Endometrium (tissue), 2 donors: ENCODE measurements at regions not wholly inside any gene's neighbourhood (a gene's known extent, or its start where the extent isn't known, plus 50 kb on each side); places are given as distances from the start of the nearest gene placed in this dataset.
"Not testable (repeated sequence)": the region's sequence is repeated elsewhere in the genome, so short reads cannot be mapped to it uniquely, and the experiment has no call there.

Experiments
- FAIRE-seq: peaks from 2 replicates; lab custom pipeline; 2012; peaks lifted over from hg19 to GRCh38; lab: Jason Lieb, UNC
- donor health status: control.
- donor health status: control.

DNA sequence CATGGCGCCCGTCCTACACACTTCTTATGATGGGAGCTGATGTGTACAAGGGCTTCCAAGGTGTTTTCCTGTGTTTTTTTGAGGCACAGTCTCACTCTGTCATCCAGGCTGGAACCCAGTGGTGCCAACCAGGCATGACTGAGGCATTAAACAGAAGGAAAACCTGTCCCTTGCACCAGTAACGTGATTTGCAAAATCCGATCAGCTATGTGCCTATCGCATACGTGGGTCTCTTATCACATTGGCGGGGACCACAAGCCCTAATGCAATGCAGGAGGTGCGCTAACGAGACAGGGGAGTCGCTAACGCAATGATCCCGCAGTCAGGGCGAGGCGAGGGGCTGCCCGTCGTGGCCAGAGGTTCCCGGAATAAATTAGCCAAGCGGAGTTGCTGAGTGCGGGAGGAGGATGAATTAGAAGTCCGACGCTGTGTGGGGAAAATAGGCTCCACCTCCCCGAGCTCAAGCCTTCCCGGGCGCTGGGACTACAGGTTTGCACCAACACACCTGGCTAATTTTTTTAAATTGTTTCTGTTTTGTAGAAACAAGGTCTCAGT lies 162.7 kb downstream of the SHOX start:
- FAIRE-seq: no peak

- FAIRE-seq: no peak
Measured at GRCh38 chrX:791479-792034, 161.0 kb downstream of the SHOX start.

DNA sequence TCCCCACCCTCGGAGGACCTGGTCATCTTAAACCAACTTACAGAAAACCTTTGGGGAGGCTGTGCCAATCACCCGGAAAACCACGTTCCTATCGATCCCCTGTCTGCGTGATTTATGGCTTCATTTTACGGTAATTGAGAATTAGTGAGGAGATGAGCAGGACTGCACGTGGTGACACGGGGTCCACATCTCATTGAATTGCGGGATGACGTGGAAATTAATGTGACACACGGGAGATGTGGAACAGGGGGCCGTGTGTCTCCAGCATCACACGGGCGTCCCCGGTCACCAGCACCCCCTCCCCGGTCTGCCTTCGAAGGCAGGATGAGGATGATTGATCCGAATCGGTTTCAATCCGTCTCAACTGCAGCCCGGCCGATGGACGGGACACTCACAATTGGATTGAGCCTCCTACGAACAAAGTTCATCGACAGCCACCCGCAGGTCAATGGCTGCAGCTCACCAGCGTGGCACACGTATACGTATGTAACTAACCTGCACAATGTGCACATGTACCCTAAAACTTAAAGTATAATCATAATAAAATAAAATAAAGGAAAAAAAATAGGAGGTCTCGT lies 160.3 kb downstream of the SHOX start:
- no peak for FAIRE-seq

- FAIRE-seq: no peak
Measured at GRCh38 chrX:790041-790506, 159.5 kb downstream of the SHOX start.

- no peak for FAIRE-seq
Measured at GRCh38 chrX:789096-789495, 158.5 kb downstream of the SHOX start.

- FAIRE-seq: no peak
Measured at GRCh38 chrX:786441-786881, 155.9 kb downstream of the SHOX start.

GRCh38 chrX:784829-785228 lies 154.2 kb downstream of the SHOX start:
- no peak for FAIRE-seq

DNA sequence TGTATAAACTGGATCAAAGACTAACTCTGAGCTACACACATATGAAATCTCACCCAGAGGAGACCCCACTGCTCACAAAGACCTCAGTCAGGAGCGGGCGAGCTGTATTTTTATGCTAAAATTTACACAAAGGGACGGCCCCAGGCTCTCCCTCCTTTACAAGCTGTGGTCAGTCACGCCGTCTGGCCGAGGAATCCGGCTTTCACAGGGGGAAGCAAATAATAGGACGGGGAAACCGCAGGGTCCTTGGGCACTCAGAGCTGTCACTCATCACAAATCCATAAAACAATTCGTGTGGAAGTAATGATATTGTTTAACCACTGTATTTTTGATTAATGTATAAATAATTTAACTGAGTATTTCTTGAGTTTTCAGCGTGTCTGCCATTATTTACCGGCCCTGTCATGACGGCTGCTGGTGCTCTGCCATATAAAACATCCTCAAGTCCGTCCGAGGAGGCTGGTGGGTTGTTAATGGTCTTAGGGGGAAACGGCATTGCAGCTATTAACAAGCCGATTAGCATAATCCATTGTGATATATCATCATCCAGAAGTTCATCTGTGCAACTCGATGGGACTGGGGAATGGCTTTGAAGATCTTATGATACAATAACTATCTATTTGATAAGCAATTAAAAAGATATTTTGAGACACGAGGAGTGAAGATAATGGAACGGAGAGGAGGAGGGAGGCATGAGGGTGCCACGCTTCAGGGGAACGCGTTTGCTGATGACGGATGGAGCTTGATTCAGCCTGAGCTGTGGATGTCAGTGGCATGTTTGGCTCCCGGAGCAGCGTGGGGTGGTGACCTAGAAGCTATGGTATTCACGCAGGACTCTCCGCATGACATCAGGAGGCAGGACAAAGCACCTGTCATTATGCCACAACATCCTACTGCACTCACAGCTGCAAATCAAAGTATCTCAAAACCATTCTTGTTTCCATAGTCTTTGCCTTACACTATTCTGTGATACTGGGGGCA lies 150.9 kb downstream of the SHOX start:
- FAIRE-seq: no peak

DNA sequence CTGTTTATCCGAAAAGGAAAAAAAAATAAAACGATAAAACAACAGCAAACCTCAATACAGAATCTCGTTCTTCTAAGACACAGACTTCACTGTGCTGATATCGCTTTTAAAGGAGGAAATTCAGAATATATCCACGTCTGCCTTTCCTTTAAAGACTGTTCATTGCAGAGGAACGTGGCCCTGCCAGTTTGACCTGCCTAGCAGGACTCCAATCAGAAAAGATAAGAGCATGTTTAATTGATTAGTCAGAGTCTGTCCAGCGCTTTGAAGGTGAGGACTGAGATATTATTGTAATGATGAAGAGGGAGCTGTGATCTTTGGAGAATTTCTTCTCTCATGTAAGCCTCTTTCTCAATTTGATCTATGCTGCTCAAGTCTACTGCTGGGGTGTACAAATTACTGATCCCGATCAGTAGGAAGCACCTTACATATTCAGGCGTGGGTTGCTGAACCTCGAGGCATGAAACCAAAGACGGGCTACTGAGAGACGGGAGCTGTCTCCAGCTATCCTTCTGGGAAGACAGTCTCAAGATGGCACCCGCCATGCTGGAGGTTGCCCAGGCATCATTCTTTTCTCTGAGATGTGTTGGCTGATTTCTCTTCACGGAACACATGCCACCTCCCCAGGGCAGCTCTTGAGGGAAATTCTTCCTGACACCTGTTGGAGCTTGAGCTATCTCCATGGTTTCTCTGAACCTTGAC lies 146.1 kb downstream of the SHOX start:
- FAIRE-seq: no peak

DNA sequence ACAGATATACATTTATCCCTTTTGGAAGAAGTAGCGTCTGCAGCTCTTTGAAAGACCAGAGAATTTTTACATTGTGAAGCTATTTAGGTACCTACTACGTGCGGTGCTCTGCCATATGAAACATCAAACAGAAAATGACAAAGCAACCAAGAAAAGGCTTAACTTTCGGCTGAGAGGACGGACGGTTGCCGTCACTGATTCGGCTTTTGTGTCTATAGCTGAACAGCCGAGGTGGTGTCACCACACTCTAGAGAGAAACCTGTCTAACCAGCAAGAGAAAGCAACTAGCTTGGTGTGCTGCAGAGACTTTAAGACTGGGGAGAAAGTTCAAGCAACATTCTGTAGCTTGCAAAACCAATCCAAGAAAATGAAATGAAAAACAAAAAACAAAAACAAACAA lies 145.5 kb downstream of the SHOX start:
- no peak for FAIRE-seq

- FAIRE-seq: no peak
Measured at GRCh38 chrX:774536-774935, 143.9 kb downstream of the SHOX start.

GRCh38 chrX:773292-774025 lies 142.9 kb downstream of the SHOX start:
- FAIRE-seq: no peak

- FAIRE-seq: no peak
Measured at GRCh38 chrX:771536-771935, 140.9 kb downstream of the SHOX start.

DNA sequence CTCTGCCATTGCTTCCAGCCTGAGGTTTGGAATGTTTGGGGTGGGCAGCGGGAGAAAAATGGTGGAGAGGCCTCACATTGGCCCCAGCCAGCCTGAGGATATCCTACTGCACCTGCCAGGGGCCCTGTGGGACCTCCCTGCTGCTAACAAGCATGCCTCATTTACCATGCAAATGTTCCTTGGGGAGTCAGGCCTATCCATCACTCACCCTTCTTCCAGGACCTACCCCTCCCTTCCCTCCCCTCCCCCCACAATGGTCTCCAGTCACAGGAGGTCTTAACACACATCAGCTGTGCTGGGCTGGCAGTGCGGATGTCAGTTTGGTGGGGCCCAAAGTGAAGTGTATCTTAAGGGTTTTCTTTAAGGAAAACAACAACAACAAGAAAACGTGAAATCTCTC lies 139.2 kb downstream of the SHOX start:
- FAIRE-seq: no peak

DNA sequence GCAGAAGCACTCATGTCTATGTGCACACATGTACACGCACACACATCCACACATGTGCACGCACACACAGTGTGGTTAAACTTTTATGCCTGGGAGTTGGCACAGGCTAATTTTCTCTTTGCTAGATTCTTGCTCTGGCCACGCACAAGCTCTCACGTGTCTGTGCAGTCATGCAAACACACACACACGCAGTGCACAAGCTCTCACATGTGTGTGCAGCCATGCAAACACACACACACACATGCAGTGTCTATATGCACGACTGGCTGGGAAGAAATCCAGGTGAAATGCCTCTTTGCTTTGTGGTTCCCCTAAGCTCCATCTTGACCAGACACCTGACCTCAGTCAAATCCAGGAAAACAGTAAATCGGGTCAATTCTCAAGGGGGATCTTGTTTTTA lies 138.0 kb downstream of the SHOX start:
- FAIRE-seq: no peak

- FAIRE-seq: no peak
Measured at GRCh38 chrX:758917-759316, 128.3 kb downstream of the SHOX start.

- no peak for FAIRE-seq
Measured at GRCh38 chrX:750812-751211, 120.2 kb downstream of the SHOX start.

- FAIRE-seq: no peak
Measured at GRCh38 chrX:750263-750662, 119.7 kb downstream of the SHOX start.

DNA sequence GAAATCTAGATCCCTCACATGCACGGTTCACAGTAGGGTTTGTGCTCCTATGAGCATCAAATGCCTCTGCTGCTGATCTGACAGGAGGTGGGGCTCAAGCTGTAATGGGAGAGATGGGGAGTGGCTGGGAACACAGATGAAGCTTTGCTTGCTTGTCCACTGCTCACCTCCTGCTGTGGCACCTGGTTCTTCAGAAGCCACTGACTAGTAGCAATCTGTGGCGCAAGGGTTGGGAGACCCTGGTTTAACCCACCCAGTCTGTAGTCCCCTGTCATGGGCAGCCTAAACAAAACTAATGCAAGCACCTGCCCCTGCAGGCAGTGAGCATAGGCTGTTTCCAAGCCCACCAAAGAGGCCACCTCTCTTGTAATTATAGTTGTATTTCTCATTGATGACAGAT lies 116.6 kb downstream of the SHOX start:
- FAIRE-seq: no peak

GRCh38 chrX:739611-740010 lies 109.0 kb downstream of the SHOX start:
- no peak for FAIRE-seq

GRCh38 chrX:737021-737420 lies 106.4 kb downstream of the SHOX start:
- FAIRE-seq: not testable (repeated sequence)

GRCh38 chrX:734362-734761 lies 103.8 kb downstream of the SHOX start:
- no peak for FAIRE-seq
